22Rv1 (cell line): ENCODE measurements at regions not wholly inside any gene's neighbourhood (a gene's known extent, or its start where the extent isn't known, plus 50 kb on each side); places are given as distances from the start of the nearest gene placed in this dataset.

Experiments
- H3K27ac ChIP-seq: fragments of 450-650 bp; 2 replicates; pipeline ENCODE4 v1.5.1; 2017
- CTCF ChIP-seq: fragments of 450-650 bp; IDR thresholded peaks from 2 replicates; pipeline ENCODE4 v1.5.1; 2017; ENCODE audit warnings: mild to moderate bottlenecking
- ZFX ChIP-seq: fragments of 450-650 bp; IDR thresholded peaks from 2 replicates; pipeline ENCODE4 v1.6.1; 2017; ENCODE audit warnings: antibody characterized with exemption, borderline replicate concordance

DNA sequence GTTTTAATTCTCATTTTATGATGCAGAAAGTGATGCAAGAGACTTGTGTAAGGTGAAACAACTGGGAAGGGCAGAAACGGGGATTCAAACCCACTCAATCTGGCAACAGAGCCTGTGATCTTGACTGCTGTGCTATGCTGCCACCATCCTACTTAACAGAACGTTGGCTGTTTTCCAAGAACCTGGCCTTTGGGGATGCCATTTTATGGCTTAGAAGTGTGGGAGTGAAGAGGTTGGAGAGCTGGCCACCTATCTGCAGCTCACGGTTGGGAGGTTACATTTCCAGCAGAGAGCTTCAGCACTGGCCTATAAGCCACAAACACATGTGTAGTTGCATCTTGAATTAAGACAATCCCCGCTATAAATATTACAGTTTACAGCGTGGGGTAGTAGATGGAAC, 235.3 kb downstream of the PRDM2 start:
- no peak overlapping the region for H3K27ac ChIP-seq
- TF ChIP-seq CTCF (no peak), ZFX (no peak)

DNA sequence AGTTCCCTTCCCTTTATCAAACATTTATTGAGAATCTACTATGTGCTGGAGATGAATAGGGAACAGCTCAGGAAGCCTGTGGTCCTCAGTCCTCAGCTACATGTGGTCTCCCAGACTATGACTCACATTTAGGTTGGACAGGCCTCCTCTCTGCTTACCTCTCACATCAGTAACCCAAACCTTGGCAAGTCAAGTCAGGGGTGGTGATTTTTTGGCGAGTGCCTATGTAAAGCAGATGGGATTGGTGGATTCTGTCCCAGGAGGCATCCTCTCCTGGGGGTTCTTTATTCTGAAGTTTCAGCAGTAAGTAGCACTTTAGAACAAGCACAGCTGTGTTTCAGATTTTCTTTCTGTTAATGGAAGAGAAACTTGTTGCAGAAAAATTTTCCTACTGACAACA, 241.3 kb downstream of the PRDM2 start:
- TF ChIP-seq ZFX (no peak), CTCF (no peak)
- no peak overlapping the region for H3K27ac ChIP-seq

GRCh38 chr1:13943055-13943454, 243.1 kb downstream of the PRDM2 start:
- TF ChIP-seq ZFX (no peak), CTCF (no peak)
- no peak overlapping the region for H3K27ac ChIP-seq

- no peak overlapping the region for H3K27ac ChIP-seq
- TF ChIP-seq CTCF (no peak), ZFX (no peak)
Observed at GRCh38 chr1:13945856-13946255, 245.9 kb downstream of the PRDM2 start.

GRCh38 chr1:13947658-13948057, 247.7 kb downstream of the PRDM2 start:
- TF ChIP-seq ZFX (no peak), CTCF (no peak)
- H3K27ac ChIP-seq, result no peak overlapping the region

GRCh38 chr1:13948396-13948795, 248.4 kb downstream of the PRDM2 start:
- H3K27ac ChIP-seq, result no peak overlapping the region
- TF ChIP-seq ZFX (no peak), CTCF (no peak)

DNA sequence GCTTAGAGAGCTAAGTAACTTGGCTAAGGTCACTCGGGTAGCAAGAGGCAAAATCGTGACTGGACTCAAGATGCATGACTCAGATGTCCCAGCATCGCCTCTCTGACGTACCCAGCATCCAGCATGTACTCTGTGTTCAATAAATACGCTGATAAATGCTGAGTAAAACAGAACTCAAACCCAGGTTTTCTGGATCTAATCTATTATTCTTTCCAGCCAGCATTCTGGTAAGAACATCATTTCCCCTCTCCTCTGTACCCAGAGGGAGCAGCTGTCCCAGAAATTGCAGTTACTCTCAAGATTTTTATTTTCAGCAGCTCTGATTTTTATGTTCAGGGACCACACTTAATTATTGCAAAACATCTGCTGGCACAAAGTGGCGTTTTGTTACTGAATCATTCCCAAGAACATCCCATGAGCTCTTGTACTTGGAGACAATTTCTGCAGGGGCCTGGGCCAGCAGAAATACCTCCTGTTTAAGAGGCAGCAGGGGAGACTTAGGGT, 249.0 kb downstream of the PRDM2 start:
- H3K27ac ChIP-seq, result no peak overlapping the region
- TF ChIP-seq CTCF, result no peak
- TF ChIP-seq ZFX, result no peak
